GM19035 (cell line): ENCODE measurements at regions not wholly inside any gene's neighbourhood (a gene's known extent, or its start where the extent isn't known, plus 50 kb on each side); places are given as distances from the start of the nearest gene placed in this dataset.

ENCODE experiments used
- ATAC-seq: cut with Tn5 transposase; IDR thresholded peaks from one replicate; pipeline ENCODE4 v1.9.1; 2021; ENCODE audit not compliant: unreplicated experiment

DNA sequence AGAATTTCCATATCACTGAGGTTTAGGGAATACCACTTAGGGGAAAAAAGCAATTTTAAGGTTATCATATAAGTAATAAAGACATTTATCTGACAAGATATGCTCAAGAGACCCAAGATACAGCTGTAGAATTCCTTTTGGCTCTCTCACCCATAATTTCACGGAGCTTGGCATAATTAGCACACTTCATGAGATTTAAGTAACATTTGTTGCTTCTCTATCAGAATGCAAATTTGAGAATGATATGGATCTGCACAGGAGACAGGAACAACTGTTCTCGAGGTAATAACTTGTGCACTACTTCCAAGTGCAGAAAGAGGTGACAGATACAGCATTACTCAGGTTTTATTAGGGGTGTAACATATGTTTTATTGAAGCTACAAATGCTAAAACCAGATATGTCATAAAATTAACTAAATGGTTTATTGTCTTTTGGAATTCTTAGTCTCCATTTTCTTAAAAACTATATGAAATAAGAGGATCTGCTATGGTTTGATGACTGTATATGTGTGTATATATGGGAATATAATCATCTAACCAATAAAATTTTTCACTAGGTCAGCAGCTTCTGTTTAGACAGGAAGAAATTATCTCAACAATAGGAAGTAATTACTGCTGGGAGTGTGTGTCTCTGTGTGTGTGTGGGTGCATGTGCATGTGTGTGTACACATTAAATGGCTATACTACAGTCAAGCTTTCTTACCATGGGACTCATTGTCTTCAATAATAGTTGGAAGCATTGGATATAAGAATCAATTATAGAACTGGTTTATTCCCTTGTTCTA, 401.3 kb downstream of the PCDH17 start:
- no peak for ATAC-seq

DNA sequence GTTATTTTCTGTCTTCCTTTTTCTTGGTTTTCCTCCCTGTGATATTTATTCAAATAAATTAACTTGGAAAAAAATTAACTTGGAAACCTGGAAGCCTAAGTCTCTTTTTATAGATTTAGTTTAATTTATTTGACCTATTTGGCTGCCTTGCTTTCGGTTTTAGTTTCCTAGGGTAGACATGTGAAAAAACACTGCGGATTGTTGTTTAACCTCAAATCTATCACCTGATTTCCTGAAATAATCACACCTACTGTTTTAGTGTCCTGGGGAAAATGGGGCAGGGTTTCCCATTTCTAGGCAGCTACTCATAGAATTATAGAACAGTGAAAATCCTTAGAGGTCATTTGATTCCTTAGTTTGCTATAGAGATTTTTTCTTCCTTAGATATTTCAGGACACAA, 412.4 kb downstream of the PCDH17 start:
- ATAC-seq = no peak

DNA sequence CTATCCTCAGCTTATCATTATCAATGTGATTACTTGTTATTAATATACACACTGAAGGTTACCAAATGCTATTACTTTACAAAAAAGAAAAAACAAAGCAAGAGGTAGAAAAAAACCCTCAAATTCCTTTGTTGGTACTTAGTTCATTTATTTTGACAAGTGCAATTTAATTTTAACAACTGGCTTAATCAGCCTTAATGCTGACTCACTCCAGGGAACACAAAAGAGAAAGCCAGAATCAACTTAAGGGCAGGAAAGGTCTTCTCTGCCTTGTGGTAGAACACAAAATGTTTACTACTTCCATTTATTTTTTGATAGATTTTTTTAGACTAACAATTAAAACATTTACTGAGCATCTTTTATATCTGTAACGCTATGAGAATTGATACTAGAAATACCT, 417.1 kb downstream of the PCDH17 start:
- no peak for ATAC-seq

DNA sequence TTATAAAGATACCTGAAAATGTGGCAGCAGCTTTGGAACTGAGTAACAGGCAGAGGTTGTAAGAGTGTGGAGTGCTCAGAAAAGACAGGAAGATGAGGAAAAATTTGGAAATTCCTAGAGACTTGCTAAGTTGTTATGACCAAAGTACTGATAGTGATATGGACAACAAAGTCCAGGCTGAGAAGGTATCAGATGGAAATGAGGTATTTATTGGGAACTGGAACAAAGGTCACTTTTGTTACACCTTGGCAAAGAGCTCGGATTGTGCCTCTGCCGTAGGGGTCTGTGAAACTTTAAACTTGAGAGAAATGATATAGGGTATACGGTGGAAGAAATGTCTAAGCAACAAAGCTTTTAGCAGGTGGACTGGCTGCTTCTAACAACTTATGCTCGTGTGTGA, 419.9 kb downstream of the PCDH17 start:
- ATAC-seq = no peak

DNA sequence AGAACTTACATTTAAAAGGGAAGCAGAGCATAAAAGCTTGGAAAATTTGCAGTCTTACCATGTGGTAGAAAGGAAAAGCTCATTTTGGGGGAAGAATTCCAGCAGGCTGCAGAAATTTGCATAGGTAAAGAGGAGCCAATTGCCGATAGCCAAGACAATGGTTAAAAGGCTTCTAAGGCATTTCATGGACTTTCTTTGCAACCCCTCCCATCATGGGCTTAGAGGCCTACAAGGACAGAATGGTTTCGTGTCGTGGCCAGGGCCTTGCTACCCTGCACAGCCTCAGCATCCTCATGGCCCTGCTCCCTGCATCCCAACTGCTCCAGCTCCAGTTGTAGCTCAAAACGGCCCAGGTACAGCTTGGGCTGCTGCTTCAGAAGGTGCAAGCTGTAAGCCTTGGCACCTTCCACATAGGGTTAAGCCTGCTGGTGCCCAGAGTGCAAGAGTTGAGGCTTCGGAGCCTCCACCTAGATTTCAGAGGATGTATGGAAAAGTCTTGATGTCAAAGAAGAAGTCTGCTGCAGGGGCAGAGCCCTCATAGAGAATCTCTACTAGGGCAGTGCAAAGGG, 420.3 kb downstream of the PCDH17 start:
- no peak for ATAC-seq

DNA sequence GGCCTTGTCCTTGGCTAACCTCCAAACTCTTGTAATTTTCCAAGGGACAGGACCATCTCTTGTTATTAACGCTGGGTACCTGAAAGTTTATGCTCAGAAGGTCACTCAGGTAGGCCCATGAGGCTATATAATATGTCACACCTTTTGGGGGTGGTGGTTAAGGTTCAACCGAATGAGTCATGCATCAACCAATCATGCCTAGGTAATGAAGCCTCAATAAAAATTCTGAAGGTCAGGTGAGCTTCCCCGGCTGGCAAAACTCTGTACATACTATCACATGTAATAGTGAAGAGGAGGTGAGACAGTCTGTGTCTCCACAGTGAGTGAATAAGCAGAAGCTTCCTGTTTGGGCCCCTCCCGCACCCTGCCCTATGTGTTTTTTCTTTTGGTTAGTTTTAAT, 424.9 kb downstream of the PCDH17 start:
- ATAC-seq = no peak

DNA sequence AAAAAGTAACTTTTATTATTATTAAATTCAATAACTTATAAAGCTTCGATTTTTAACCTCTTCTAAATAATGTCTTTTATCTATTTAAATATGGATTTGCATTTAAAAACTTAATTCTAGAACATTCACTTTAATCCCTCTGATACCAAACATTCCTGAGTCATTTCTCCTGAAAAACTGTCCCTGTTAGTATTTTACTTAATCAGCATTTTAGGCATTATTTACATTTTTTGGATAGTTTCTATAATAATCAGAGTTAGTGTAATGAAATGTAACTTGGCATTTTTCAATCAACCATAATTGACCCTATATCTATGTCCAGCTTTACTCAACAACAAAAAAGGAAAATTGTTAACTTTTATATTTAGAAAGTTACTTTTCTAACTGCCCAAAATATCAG, 428.1 kb downstream of the PCDH17 start:
- no peak for ATAC-seq

DNA sequence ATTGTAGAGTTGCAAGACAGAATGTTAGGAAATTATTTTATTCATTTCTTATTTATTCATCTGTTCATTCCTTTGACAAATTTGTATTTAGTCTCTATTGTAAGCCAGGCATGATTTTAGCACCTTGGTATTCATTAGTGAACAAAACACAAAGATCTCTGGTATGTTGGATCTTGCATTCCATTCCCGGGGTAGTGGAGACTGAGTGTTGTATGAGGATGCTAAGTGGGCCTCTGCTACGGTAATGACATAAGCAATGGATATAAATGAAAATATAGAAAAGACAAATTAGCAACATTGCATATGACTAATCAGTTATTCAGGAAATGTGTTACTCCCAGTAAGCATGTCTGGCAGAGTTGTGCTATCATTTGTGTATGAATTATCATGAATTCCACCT, 449.3 kb downstream of the PCDH17 start:
- ATAC-seq = no peak

DNA sequence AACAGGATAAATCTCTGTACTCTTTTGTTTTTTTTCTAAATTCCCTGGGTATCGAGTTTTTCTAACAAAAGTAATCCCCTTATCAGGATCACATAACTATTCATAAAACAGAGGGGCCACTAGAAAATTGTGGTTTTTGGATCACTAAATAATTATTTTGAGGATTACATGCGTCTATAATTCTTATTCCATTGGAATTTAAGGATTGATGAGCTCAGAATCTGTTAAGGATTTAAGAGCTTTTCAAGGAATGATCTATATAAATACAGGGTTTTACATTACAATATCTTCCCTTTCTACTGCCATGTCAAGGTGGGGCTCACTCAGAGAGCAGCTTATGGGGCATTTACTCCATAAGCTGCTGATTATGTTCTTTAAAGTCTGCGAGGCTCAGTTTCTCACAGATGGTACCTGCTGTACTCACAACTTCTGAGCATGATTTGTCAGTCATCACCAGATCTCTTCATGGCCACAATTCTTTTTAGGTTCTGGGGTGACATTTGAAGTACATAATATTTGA, 449.8 kb downstream of the PCDH17 start:
- no peak for ATAC-seq

DNA sequence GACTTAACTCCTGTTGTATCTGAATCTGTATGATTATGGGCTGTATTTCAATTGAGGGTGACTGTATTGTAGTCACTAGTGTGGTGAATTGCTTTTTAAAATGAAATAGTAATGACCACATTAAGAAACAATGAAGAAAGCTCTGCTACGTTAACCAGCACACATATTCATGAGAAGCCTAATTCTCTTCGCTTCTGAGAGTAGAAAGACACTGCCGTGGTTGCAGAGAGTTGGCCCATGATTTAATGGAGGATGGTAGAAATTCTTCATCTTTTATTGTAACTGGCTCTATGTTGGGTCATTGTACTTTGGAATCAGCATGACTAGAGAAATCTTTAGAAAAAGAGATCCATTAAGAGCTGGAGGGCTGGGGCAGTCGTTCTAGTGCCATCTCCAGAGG, 451.5 kb downstream of the PCDH17 start:
- ATAC-seq = no peak

DNA sequence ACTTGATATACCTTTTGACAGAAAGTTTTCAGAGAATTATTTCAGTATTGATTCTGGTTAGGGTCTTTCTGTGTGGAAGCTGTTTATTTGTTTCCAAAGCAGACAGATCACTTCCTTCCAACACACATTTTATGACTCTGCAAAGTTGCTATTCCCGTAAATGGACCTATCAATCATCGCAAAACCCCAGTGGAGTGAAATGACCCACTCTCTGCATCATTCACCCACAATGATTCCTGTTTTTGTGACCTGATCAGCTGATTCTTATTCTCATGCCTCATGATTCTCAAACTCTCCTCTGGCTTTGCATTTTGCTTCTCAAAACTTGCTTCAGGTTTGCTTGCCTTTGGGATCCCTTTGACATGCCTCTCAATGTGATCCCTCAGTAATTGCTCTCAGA, 453.7 kb downstream of the PCDH17 start:
- no peak for ATAC-seq

DNA sequence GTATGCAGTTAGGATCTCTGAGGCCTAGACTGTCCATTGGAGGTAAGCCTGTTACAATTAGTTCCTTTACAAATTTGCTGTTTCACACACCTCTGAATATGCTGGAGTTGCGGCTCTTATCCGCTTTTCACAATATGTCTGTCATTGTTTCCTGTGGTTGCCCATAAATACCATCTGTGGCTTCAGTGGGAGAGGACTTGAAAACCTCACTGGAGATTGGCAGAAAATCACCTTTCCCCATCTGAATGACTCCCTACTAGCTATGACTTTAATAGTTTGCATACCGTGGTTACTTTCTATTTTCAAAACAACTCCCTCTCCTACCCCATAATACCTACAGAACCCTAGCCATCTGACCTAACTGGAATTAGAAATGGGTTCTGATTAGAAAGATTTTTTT, 454.3 kb downstream of the PCDH17 start:
- no peak for ATAC-seq

DNA sequence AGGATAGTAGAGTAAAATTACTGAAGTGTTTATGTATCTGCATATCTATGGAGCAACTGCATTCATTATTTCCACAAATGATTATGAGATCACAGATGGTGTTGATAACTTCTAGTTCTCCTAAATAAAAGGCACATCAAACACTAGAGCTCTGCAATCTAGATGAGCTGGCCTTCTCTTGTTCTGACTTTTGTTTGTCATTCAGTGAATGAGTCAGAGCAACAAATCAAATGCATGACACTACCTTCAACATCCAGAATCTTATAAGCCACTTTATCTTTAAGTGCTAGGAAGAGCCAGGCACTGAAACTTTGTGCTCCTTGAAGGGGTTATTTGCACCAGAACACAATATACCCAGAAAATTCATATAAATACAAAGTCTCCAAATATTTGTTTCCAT, 456.0 kb downstream of the PCDH17 start:
- no peak for ATAC-seq

DNA sequence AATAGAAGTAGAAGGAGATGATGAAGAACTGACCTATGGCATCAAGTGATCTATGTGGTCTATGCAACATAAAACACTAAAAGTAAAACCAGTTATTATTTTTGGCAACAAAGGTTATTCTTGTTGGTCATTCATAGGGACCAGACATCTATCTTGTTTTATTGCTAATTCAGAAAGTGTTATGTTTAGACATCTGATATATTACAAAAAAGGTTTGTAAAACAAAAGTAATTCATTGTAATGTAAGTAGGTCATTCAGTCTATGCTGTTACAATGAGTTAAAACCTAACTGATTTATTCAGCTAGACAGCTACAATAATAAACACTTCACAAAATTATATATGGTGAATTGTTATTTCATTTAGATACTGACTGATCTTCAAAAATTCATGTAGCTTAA, 461.9 kb downstream of the PCDH17 start:
- ATAC-seq = no peak

DNA sequence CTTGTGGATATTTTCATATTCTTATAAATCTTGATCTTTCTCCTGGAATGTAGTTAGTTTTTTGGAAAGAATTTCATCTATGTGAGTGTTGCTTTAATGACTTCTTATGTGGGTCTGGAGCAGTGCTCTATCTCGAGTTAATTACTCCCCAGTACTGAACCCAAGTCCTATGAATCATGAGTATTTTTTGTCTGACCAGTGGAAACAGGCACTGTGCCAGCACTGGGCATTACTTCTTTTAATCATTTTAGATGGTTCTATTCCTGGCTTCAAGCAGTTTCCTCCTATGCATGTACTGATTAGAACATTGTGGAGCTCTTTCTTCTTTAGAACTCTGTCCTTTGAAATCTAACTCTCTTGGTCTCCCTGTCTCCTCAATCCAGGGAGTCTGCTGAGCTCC, 466.3 kb downstream of the PCDH17 start:
- ATAC-seq = no peak

DNA sequence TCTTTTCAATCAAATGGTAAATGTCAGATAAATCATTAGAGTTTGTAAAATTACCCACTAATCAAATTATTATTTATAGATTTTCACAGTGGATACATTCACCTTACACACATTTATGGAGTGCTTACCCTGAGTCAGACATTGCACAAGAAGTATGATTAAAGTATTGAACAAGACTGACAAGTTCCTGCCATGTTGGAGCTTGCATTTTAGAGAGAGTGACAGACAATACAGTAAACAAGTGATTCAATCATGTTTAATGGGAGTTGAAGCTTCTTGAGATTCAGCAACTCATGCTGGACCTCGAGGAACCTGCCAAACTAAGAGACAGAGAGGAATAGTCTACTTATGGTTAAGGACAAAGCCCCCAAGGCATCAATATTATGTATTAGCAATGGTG, 487.8 kb downstream of the PCDH17 start:
- ATAC-seq = no peak

DNA sequence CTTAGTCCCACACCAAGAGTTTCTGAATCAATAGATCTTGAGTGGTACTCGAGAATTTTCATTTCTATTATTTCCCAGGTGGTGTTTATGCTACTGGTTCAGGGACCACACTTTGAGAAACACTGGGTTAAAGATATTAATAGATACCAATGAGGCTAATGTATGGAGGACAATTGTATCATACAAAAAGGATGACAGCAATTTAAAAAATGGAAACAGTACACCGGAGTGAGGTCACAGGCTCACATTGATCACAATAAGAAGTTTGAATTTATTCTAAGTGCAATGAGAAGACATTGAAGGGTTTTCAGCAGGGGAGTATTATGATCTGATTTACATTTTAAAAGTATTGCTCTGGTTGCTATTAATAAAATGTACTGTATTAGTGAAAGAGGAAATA, 488.3 kb downstream of the PCDH17 start:
- ATAC-seq = no peak

DNA sequence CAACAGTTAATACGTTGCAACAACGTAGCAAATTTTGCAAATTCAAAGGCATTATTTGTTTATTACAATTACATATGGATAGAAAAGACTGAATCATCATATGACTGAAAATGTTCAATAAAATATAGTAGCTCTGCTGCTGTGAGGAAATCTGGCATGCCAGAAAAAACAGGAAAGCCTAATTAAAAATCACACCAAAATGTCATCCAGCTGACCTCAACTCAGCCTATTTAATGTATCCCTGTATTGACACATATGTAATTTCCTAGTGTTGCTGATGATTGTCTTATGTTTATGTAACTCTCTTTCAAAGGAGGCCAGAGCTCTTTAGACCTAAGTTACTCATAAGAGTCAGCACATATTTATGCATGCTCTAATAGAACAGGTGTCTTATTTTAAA, 495.0 kb downstream of the PCDH17 start:
- ATAC-seq = no peak

DNA sequence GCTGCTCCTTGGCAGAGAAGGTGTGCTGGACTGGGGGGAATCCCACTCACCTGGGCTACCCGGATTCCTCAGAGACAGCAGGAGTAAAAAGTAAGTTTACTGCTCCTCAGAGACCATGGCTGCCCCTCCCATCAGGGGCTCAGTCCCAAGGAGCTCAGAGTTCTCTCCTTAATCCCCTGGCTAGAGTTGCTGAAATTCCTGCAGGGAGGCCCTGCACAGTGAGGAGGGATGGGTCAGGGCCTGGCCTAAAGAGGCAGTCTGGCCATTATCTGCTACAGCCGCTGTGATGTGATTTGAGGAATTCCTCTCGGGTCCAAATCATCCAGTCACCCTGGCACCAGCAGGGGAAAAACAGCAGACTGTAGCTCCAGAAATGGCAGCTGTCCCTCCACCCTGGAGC, 502.5 kb downstream of the PCDH17 start:
- ATAC-seq = no peak

DNA sequence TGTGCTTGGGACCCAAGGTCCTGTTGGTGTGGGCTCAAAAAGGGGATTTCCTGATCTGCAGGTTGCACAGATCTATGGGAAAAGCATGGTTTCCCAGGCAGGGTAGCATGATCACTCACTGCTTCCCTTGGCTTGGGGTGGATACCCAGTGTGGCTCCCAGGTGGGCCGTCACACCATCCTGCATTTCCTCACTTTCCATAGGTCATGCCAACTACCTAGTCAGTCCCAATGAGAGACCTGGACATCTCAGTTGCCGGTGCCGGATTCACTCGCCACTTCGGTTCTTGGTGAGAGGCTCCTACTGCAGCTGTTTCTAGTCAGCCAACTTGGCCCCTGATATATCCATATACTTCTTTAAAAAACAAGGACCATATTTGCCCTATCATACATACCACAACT, 503.0 kb downstream of the PCDH17 start:
- ATAC-seq = no peak

DNA sequence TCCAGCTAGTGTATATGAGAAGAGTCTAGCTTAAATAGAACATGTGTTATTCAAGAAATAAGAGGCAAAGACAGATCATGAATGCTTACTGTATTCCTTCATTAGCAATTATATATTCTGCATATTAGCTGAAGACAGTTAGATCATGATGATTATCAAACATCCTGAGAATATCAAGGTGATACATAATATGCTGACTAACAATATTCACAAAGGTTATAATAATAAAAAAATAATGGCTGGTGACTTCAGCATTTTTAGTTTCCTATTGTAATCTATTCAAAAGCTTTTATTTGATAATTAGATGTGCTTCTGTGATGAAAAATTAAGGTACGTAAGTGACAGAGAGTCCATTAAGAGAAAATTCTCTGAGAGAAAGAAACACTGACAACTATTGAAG, 511.4 kb downstream of the PCDH17 start:
- ATAC-seq = no peak

DNA sequence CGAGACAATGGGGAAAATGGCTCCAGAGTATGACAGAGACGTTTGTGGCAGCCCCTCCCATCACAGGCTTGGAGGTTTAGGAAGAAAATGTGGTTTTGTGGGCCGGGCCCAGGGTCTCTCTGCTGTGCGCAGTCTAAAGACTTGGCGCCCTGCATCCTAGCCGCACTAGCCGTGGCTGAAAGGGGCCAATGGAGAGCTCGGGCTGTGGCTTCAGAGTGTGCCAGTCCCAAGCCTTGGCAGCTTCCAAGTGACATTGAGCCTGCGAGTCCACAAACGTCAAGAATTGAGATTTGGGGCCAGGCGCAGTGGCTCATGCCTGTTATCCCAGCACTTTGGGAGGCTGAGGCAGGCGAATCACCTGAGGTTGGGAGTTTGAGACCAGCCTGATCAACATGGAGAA, 513.1 kb downstream of the PCDH17 start:
- no peak for ATAC-seq

DNA sequence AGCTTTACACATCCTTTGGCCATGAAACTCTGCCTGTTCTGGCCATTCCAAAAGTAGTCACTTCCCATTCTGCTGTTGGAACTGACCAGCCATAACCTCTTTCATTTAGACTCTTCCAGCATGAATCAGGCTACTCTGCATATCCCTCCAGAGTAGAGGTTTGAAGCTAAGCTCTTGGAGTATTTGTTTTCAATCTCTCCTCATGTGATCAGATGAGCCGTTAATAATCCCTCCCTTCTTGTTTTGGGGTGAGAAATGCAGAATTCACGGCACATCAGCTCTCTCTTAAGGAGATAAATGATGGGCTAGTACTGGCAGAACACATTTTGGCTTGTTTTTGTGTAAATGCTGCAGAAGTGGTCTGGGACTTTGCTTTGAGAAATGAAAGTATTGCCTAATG, 519.9 kb downstream of the PCDH17 start:
- no peak for ATAC-seq
